Retinal pigment epithelial cell (primary cell): ENCODE measurements at regions not wholly inside any gene's neighbourhood (a gene's known extent, or its start where the extent isn't known, plus 50 kb on each side); places are given as distances from the start of the nearest gene placed in this dataset.
A peak's percentile ranks its signal among the peaks of the same experiment; 100 is the strongest.

Experiments
- DNase-seq: peaks from one replicate; pipeline ENCODE4 v3.0.0-alpha.2; 2010; ENCODE audit warnings: low read depth
- H3K4me3 ChIP-seq: 2 replicates; pipeline ENCODE4 v1.5.1; 2011; ENCODE audit warnings: mild to moderate bottlenecking, low read length, control low read depth, moderate library complexity
- CTCF ChIP-seq: conservative IDR thresholded peaks from 2 replicates; pipeline ENCODE4 v1.5.1; 2011; ENCODE audit warnings: low read depth, low read length, control low read depth, inconsistent platforms

GRCh38 chr10:78616125-78616695 lies 452.6 kb upstream of the ZMIZ1 start:
- H3K4me3 ChIP-seq = no peak overlapping the region
- no peak for DNase-seq
- TF ChIP-seq CTCF = no peak

GRCh38 chr10:78617115-78617514 lies 451.7 kb upstream of the ZMIZ1 start:
- no peak for DNase-seq
- H3K4me3 ChIP-seq = no peak overlapping the region
- TF ChIP-seq CTCF = no peak

GRCh38 chr10:78617631-78618030 lies 451.1 kb upstream of the ZMIZ1 start:
- no peak for DNase-seq
- no peak for TF ChIP-seq CTCF
- no peak overlapping the region for H3K4me3 ChIP-seq

- no peak for DNase-seq
- TF ChIP-seq CTCF = no peak
- H3K4me3 ChIP-seq = no peak overlapping the region
Observed at GRCh38 chr10:78618050-78618449, 450.7 kb upstream of the ZMIZ1 start.

- no peak for DNase-seq
- H3K4me3 ChIP-seq = no peak overlapping the region
- no peak for TF ChIP-seq CTCF
Observed at GRCh38 chr10:78619115-78619851, 449.5 kb upstream of the ZMIZ1 start.

- no peak overlapping the region for H3K4me3 ChIP-seq
- TF ChIP-seq CTCF = no peak
- DNase-seq = no peak
Observed at GRCh38 chr10:78619896-78620295, 448.9 kb upstream of the ZMIZ1 start.

GRCh38 chr10:78620985-78621799 lies 447.6 kb upstream of the ZMIZ1 start:
- peak; percentile 63 for DNase-seq
- no peak for TF ChIP-seq CTCF
- no peak overlapping the region for H3K4me3 ChIP-seq
